ENCODE measurements at regions not wholly inside any gene's neighbourhood (a gene's known extent, or its start where the extent isn't known, plus 50 kb on each side); places are given as distances from the start of the nearest gene placed in this dataset.

DNA sequence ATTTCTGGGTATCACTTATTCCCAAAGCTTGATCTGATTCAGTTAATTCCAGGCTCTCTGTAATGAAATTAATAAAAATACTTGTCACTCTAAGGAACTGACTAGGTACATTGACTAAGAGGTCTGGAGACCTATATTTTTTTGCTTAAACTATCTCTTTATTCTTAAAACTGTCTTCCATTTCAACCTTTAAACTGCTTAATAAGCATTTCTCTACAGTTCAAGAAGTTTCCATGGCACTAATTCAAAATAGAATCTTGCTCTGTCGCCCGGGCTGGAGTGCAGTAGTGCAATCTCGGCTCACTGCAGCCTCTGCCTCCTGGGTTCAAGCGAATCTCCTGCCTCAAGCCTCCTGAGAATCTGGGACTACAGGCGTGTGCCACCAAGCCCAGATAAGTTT lies 117.4 kb downstream of the MTPAP start:
- TF ChIP-seq, protein P1, sequence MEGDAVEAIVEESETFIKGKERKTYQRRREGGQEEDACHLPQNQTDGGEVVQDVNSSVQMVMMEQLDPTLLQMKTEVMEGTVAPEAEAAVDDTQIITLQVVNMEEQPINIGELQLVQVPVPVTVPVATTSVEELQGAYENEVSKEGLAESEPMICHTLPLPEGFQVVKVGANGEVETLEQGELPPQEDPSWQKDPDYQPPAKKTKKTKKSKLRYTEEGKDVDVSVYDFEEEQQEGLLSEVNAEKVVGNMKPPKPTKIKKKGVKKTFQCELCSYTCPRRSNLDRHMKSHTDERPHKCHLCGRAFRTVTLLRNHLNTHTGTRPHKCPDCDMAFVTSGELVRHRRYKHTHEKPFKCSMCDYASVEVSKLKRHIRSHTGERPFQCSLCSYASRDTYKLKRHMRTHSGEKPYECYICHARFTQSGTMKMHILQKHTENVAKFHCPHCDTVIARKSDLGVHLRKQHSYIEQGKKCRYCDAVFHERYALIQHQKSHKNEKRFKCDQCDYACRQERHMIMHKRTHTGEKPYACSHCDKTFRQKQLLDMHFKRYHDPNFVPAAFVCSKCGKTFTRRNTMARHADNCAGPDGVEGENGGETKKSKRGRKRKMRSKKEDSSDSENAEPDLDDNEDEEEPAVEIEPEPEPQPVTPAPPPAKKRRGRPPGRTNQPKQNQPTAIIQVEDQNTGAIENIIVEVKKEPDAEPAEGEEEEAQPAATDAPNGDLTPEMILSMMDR (IDR thresholded peaks at IDR 0.05), result no peak
- TF ChIP-seq POLR2A (IDR thresholded peaks at IDR 0.05), result no peak
- TF ChIP-seq POLR2AphosphoS5 (IDR thresholded peaks at IDR 0.05), result no peak

Measured in stomach (tissue), 4 donors.